Cardiac fibroblast (primary cell): ENCODE measurements at regions not wholly inside any gene's neighbourhood (a gene's known extent, or its start where the extent isn't known, plus 50 kb on each side); places are given as distances from the start of the nearest gene placed in this dataset.
A peak's percentile ranks its signal among the peaks of the same experiment; 100 is the strongest.

ENCODE experiments used
- DNase-seq, 2 donors: peaks; one replicate each; pipeline versions ENCODE4 v3.0.0 to v3.0.0-alpha.2; 2010; ENCODE audit warnings: low read depth in 2 of 2
- H3K4me3 ChIP-seq, 2 donors: replicated peaks in 1 of 2; 1 replicate in 1 of 2; 2 replicates in 1 of 2; pipeline ENCODE4 v1.5.1; 2011; ENCODE audit warnings: low read depth in 2 of 2, low read length in 2 of 2, mild to moderate bottlenecking in 2 of 2, moderate library complexity in 1 of 2
- TF ChIP-seq, protein P1 (sequence below): IDR thresholded peaks from one replicate; pipeline ENCODE4 v1.5.1; 2011; ENCODE audit warnings: low read depth, mild to moderate bottlenecking, low read length, inconsistent platforms

DNA sequence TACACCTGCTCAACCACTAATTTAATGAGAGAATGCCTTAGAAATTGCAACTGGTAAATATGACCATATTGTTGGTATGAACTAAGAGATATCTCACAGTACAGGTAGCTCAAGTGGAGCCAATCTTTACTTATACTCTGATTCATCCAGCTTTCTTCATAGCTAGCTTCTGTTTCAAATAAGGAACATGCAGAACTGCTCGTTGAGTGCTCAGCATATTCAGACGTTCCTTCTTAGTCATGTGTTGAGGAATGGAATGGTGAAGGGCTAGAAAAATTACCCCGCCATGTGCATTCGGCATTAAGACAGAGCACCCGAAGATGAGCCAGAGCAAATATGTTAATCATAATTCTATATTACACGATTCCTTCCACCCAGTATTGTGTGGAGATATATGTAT is 144.0 kb upstream of the VRK2 start:
- no peak for DNase-seq
- no peak overlapping the region for H3K4me3 ChIP-seq
- TF ChIP-seq, protein P1, sequence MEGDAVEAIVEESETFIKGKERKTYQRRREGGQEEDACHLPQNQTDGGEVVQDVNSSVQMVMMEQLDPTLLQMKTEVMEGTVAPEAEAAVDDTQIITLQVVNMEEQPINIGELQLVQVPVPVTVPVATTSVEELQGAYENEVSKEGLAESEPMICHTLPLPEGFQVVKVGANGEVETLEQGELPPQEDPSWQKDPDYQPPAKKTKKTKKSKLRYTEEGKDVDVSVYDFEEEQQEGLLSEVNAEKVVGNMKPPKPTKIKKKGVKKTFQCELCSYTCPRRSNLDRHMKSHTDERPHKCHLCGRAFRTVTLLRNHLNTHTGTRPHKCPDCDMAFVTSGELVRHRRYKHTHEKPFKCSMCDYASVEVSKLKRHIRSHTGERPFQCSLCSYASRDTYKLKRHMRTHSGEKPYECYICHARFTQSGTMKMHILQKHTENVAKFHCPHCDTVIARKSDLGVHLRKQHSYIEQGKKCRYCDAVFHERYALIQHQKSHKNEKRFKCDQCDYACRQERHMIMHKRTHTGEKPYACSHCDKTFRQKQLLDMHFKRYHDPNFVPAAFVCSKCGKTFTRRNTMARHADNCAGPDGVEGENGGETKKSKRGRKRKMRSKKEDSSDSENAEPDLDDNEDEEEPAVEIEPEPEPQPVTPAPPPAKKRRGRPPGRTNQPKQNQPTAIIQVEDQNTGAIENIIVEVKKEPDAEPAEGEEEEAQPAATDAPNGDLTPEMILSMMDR = no peak

DNA sequence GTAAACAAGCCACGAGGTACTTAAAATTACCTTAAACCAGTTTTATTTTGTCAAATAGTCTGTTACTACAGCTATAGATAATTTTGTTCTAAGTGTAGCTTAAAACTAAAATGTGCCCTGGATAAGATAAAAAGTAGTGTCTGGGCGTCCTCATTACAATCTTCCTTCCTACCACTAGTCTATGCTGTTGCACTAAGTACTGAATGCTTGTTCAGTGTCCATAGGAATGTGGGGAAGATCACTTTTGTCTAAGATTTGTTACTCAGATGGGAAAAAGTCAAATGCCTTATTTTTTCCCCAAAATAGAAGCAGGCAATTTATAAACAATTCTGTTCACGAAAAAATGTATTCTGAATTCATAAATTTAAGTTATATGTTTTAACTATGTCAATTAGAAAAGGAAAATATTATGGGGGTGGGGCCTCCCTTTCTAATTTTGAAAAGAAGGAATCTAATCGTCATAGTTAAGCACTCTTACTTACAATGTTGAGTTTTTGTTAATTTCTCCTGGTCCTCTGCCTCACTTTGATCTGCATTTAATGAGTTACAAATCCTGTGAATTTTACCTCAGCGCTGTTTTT is 140.4 kb upstream of the VRK2 start:
- H3K4me3 ChIP-seq = no peak overlapping the region
- DNase-seq = peak; percentile 73 to 78
- TF ChIP-seq, protein P1 = peak; percentile 87

DNA sequence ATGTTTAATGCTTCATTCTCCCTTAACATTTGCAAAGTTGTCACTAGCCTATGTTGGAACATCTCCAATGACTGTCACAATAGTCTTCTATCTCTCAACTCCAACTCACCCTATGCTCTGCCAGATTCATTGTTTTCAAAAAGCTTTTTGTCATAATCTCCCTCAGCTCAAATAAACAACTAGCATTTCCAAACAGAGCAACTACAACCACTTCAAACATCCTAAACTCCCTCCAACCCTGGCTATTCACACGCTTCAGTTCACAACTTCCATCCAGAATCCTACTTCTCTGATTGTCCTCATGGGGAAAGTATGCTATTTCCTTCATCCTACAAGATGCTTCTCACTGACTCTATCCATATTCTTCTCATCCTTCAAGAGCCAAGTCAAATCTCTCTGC is 139.2 kb upstream of the VRK2 start:
- no peak for DNase-seq
- TF ChIP-seq, protein P1 = no peak
- no peak overlapping the region for H3K4me3 ChIP-seq

DNA sequence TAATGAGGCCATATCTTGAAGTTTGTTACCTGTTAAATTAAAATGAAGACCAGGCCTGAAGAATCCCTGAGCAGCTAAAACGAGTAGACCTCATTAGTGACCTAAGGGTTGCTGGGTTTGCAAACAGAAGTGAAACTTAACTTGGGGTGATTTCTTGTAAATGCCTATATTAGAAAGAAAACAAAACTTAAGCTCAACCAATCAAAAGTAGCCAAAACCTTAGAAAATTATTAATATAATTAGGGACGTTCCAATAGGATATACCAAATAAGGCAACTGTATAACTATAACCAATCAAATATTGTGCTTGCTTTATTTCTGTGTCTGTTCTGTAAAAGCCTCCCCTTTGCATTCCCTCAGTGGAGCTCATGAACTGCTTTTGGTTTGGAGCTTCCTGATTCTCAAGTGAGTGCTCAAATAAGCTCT is 137.9 kb upstream of the VRK2 start:
- H3K4me3 ChIP-seq = no peak overlapping the region
- no peak for DNase-seq
- TF ChIP-seq, protein P1 = no peak

DNA sequence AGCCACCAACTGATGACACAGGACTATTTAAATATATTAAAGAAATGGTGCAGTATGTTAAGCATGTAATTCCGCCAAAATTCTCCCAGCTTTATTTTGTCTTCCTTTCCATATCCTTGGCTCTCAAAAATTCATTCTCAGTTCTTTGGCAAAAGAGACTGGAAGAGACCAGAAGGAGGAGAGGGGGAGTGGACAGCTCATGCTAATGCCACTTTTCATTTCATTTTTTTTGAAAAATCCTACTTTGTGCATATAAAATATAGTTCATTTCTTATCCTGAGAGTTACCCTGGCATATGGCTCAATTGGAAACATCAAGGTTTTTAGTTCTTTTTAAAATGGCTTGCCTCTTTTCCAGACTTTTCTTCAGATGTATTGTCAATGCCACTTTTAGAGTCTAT is 128.5 kb upstream of the VRK2 start:
- H3K4me3 ChIP-seq = no peak overlapping the region
- DNase-seq = no peak
- TF ChIP-seq, protein P1 = no peak

DNA sequence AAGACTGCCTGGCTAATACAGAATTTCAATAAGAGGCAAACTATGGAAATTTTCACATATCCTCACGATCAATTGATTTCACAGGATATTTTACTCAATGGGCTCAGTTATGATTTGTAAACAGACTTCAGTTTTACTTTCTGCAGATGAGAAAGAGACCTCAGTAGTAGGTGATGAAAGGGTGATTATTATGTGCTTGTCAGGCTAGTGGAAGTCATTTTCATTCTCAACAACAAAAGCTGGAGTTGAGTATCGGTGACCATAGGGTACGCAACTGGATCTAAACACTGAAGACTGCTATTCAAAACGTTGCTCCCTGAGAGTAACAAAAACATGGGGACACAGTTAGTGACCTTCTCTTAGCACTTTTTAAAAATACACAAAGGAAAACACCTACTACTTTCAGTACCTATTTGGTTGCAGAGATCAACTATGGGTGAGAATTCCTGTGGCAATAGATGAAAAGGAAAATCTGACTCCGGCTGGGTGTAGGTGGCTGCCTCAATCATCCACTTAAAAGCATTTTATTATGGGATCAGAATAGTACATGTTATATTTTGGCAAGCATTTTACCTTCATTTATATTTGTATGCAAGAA is 126.2 kb upstream of the VRK2 start:
- no peak for DNase-seq
- TF ChIP-seq, protein P1 = no peak
- no peak overlapping the region for H3K4me3 ChIP-seq

DNA sequence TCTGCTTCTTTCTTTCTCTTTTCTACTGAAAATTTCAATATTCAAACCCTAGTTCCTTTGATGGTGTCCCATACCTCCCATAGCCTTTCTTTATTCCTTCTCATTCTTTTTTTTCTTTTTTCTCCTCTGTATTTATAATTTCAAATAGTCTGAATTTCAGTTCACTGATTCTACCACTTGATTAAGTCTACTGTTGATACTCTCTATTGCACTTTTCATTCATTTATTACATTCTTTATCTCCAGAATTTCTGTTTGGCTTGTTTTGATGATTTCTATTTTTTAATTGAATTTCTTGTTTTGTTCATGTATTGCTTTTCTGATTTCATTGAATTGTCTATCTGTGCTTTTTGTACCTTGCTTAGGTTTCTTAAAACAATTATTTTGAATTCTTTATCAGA is 111.9 kb upstream of the VRK2 start:
- H3K4me3 ChIP-seq = no peak overlapping the region
- no peak for DNase-seq
- TF ChIP-seq, protein P1 = no peak
